Smooth muscle cell (in vitro differentiated cells): ENCODE measurements at regions not wholly inside any gene's neighbourhood (a gene's known extent, or its start where the extent isn't known, plus 50 kb on each side); places are given as distances from the start of the nearest gene placed in this dataset.
A peak's percentile ranks its signal among the peaks of the same experiment; 100 is the strongest.

ENCODE experiments used
- DNase-seq: peaks from one replicate; lab custom pipeline; 2025; ENCODE audit not compliant: unreplicated experiment; lab: John Stamatoyannopoulos, UW
- H2AFZ ChIP-seq: fragments of 200-600 bp; sonication (generic); 2 replicates; pipeline ENCODE4 v1.6.0; 2016; ENCODE audit warnings: antibody characterized with exemption, low read depth, mild to moderate bottlenecking
- H3F3A ChIP-seq: fragments of 200-600 bp; sonication (generic); 2 replicates; pipeline ENCODE4 v1.6.0; 2017; ENCODE audit warnings: antibody characterized with exemption, low read depth
- H3K27ac ChIP-seq: fragments of 200-600 bp; sonication (generic); 2 replicates; pipeline ENCODE4 v1.5.1; 2016; ENCODE audit warnings: low read depth, mild to moderate bottlenecking
- H3K27me3 ChIP-seq: fragments of 200-600 bp; sonication (generic); 2 replicates; pipeline ENCODE4 v1.6.1; 2016; ENCODE audit warnings: low read depth, mild to moderate bottlenecking
- H3K36me3 ChIP-seq: fragments of 200-600 bp; sonication (generic); 2 replicates; pipeline ENCODE4 v1.5.1; 2016; ENCODE audit warnings: low read depth
- H3K4me1 ChIP-seq: fragments of 200-600 bp; sonication (generic); 2 replicates; pipeline ENCODE4 v1.5.1; 2016; ENCODE audit warnings: low read depth
- H3K4me2 ChIP-seq: fragments of 200-600 bp; sonication (generic); 2 replicates; pipeline ENCODE4 v1.6.0; 2016; ENCODE audit warnings: mild to moderate bottlenecking
- H3K4me3 ChIP-seq: fragments of 200-600 bp; sonication (generic); 2 replicates; pipeline ENCODE4 v1.5.1; 2016; ENCODE audit warnings: mild to moderate bottlenecking
- H3K79me2 ChIP-seq: fragments of 200-600 bp; sonication (generic); 2 replicates; pipeline ENCODE4 v1.6.0; 2016; ENCODE audit warnings: low read depth, mild to moderate bottlenecking
- H3K9ac ChIP-seq: fragments of 200-600 bp; sonication (generic); 2 replicates; pipeline ENCODE4 v1.6.0; 2016; ENCODE audit warnings: low read depth
- H3K9me3 ChIP-seq: fragments of 200-600 bp; sonication (generic); replicated peaks from 2 replicates; pipeline ENCODE4 v1.5.1; 2016; ENCODE audit warnings: low read depth
- H4K20me1 ChIP-seq: fragments of 200-600 bp; sonication (generic); 2 replicates; pipeline ENCODE4 v1.6.0; 2016; ENCODE audit warnings: low read depth
- CTCF ChIP-seq: fragments of 200-600 bp; sonication (generic); IDR thresholded peaks from 2 replicates; pipeline ENCODE4 v1.5.1; 2017; ENCODE audit warnings: borderline replicate concordance, mild to moderate bottlenecking, antibody characterized with exemption; ENCODE audit not compliant: insufficient read depth, poor library complexity, severe bottlenecking
- WGBS: methylation state at CpG from one replicate; pipeline ENCODE4 v1.1.7; 2016; ENCODE audit warnings: low lambda C conversion rate; 5-methylcytosine and 5-hydroxymethylcytosine counted together

DNA sequence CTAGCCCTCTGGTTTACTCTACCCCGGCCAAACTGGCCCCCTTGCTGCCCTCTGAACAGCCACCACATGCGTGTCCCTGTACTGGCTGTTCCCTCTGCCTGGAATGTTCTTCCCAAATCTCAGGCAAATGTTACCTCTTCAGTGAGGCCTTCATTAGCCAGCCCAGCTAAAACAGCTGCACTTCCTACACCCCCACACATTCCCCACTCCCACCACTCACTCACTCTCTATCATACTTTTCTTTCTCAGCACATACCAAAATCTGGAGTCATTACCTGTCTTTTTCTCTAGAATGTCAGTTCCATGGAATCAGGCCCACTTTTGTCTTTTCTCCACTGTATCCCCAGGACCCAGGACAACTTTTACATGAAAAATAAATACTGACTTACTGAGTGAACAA is 401.2 kb upstream of the SULF2 start:
- Histone ChIP-seq H2AFZ (no peak overlapping the region), H3K36me3 (no peaks in the 10 kb centered on the region), H3K4me2 (peak overlapping the region; percentile 30), H3K9ac (no peak overlapping the region), H3K79me2 (no peaks in the 10 kb centered on the region), H3K27ac (peak overlapping the region; percentile 31), H3F3A (peaks cover 15% of the 10 kb centered on the region), H4K20me1 (no peaks in the 10 kb centered on the region), H3K4me3 (no peak overlapping the region), H3K4me1 (peaks cover 37% of the 10 kb centered on the region), H3K27me3 (no peaks in the 10 kb centered on the region), H3K9me3 (no peaks in the 10 kb centered on the region)
- WGBS: 78% methylated on average over 2 of the region's 2 CpGs
- TF ChIP-seq CTCF: no peak
- no peak for DNase-seq

- 41% methylated on average over 1 of the region's 1 CpG for WGBS
- H4K20me1 ChIP-seq: no peaks in the 10 kb centered on the region
- H3K36me3 ChIP-seq: no peaks in the 10 kb centered on the region
- peak overlapping the region; percentile 69 for H3K4me2 ChIP-seq
- H3K27ac ChIP-seq: no peak overlapping the region
- TF ChIP-seq CTCF: no peak
- no peak overlapping the region for H3K9ac ChIP-seq
- H3K9me3 ChIP-seq: no peaks in the 10 kb centered on the region
- H3K27me3 ChIP-seq: no peaks in the 10 kb centered on the region
- no peak overlapping the region for H2AFZ ChIP-seq
- no peak for DNase-seq
- H3K4me1 ChIP-seq: peaks cover 25% of the 10 kb centered on the region
- H3F3A ChIP-seq: peaks cover 15% of the 10 kb centered on the region
- no peaks in the 10 kb centered on the region for H3K79me2 ChIP-seq
- no peak overlapping the region for H3K4me3 ChIP-seq
Observed at GRCh38 chr20:48184229-48184628, 398.9 kb upstream of the SULF2 start.

- peak overlapping the region; percentile 46 for H3K27ac ChIP-seq
- no peak for DNase-seq
Observed at GRCh38 chr20:48181261-48181935, 396.1 kb upstream of the SULF2 start.

More at GRCh38 chr20:48181261-48181935, 396.1 kb upstream of the SULF2 start:
- Histone ChIP-seq H3K36me3 (no peaks in the 10 kb centered on the region), H3K4me3 (no peak overlapping the region), H3K79me2 (no peaks in the 10 kb centered on the region), H3K4me2 (no peak overlapping the region), H3K27me3 (no peaks in the 10 kb centered on the region), H3K9me3 (no peaks in the 10 kb centered on the region), H3K9ac (no peak overlapping the region), H4K20me1 (no peaks in the 10 kb centered on the region), H3F3A (no peaks in the 10 kb centered on the region), H2AFZ (no peak overlapping the region), H3K4me1 (peaks cover 20% of the 10 kb centered on the region)
- WGBS: 92% methylated on average over 6 of the region's 6 CpGs
- no peak for TF ChIP-seq CTCF
